ENCODE measurements at regions not wholly inside any gene's neighbourhood (a gene's known extent, or its start where the extent isn't known, plus 50 kb on each side); places are given as distances from the start of the nearest gene placed in this dataset.

- TF ChIP-seq POLR2A (IDR thresholded peaks at IDR 0.05) (no peak), CTCF (IDR thresholded peaks at IDR 0.05) (no peak), POLR2AphosphoS5 (IDR thresholded peaks at IDR 0.05) (no peak)
These were observed 261.1 kb downstream of the RBFOX3 start for GRCh38 chr17:79349506-79350400.
